HL-60 (cell line): ENCODE measurements at regions not wholly inside any gene's neighbourhood (a gene's known extent, or its start where the extent isn't known, plus 50 kb on each side); places are given as distances from the start of the nearest gene placed in this dataset.
"Not testable (repeated sequence)": the region's sequence is repeated elsewhere in the genome, so short reads cannot be mapped to it uniquely, and the experiment has no call there.

Source experiments
- DNase-seq, 2 experiments: peaks; one replicate each; pipeline ENCODE4 v3.0.0-alpha.2; 2010 to 2020; ENCODE audit warnings: low read depth in 1 of 2, low spot score in 1 of 2
- H3K27ac ChIP-seq: fragments of 250-450 bp; sonication (Bioruptor Pico); replicated peaks from 2 replicates; pipeline ENCODE4 v1.5.1; 2020; ENCODE audit warnings: mild to moderate bottlenecking, moderate library complexity
- H3K27me3 ChIP-seq: fragments of 250-450 bp; sonication (Bioruptor Pico); 2 replicates; pipeline ENCODE4 v1.5.1; 2021; ENCODE audit warnings: mild to moderate bottlenecking, moderate library complexity; ENCODE audit not compliant: insufficient read depth, poor library complexity, severe bottlenecking
- H3K4me3 ChIP-seq: replicated peaks from 2 replicates; pipeline ENCODE4 v1.5.1; 2011; ENCODE audit warnings: mild to moderate bottlenecking, control low read depth, low read length; ENCODE audit not compliant: insufficient read depth
- CTCF ChIP-seq: IDR thresholded peaks from one replicate; pipeline ENCODE4 v1.5.1; 2011; ENCODE audit warnings: low read length, control low read depth, inconsistent platforms; ENCODE audit not compliant: insufficient read depth
- GABPA ChIP-seq: IDR thresholded peaks from 2 replicates; pipeline ENCODE4 v1.6.1; 2012; ENCODE audit warnings: low read depth
- POLR2AphosphoS5 ChIP-seq: IDR thresholded peaks from 2 replicates; pipeline ENCODE4 v1.6.1; 2012; ENCODE audit warnings: low read depth
- REST ChIP-seq: IDR thresholded peaks from 2 replicates; pipeline ENCODE4 v1.6.1; 2012; ENCODE audit warnings: low read depth; ENCODE audit not compliant: insufficient replicate concordance
- SPI1 ChIP-seq: IDR thresholded peaks from 2 replicates; pipeline ENCODE4 v1.6.1; 2012; ENCODE audit warnings: low read depth, mild to moderate bottlenecking, borderline replicate concordance

GRCh38 chr2:16219292-16219975 is 279.1 kb downstream of the MYCN start:
- no peak for DNase-seq
- Histone ChIP-seq H3K27ac (no peak overlapping the region), H3K27me3 (no peaks in the 10 kb centered on the region), H3K4me3 (no peak overlapping the region)
- TF ChIP-seq POLR2AphosphoS5 (no peak), CTCF (no peak), GABPA (no peak), SPI1 (no peak), REST (no peak)

- peak in 1 of 2 experiments; percentile 6 for DNase-seq
- no peak overlapping the region for H3K4me3 ChIP-seq
- no peak overlapping the region for H3K27ac ChIP-seq
- no peaks in the 10 kb centered on the region for H3K27me3 ChIP-seq
- TF ChIP-seq REST = no peak
- TF ChIP-seq CTCF = peak; percentile 21
- no peak for TF ChIP-seq GABPA
- TF ChIP-seq SPI1 = no peak
Measured at GRCh38 chr2:16218625-16219024, 278.3 kb downstream of the MYCN start.

- TF ChIP-seq CTCF (no peak), POLR2AphosphoS5 (no peak)
- Histone ChIP-seq H3K4me3 (no peak overlapping the region), H3K27me3 (no peaks in the 10 kb centered on the region), H3K27ac (no peak overlapping the region)
- no peak for DNase-seq
Measured at GRCh38 chr2:16218161-16218560, 277.8 kb downstream of the MYCN start.

- H3K27ac ChIP-seq, H3K27me3 ChIP-seq, DNase-seq, H3K4me3 ChIP-seq: not testable (repeated sequence)
Measured at GRCh38 chr2:16217741-16218140, 277.4 kb downstream of the MYCN start.
